GM18909 (cell line): ENCODE measurements at regions not wholly inside any gene's neighbourhood (a gene's known extent, or its start where the extent isn't known, plus 50 kb on each side); places are given as distances from the start of the nearest gene placed in this dataset.
"Not testable (repeated sequence)": the region's sequence is repeated elsewhere in the genome, so short reads cannot be mapped to it uniquely, and the experiment has no call there.

ENCODE experiments used
- ATAC-seq: cut with Tn5 transposase; IDR thresholded peaks from one replicate; pipeline ENCODE4 v1.9.1; 2021; ENCODE audit warnings: mild to moderate bottlenecking; ENCODE audit not compliant: unreplicated experiment, poor library complexity

- ATAC-seq: no peak
Measured at GRCh38 chr5:154653764-154654485, 101.3 kb upstream of the LARP1 start.

- ATAC-seq: no peak
Measured at GRCh38 chr5:154653418-154653763, 101.8 kb upstream of the LARP1 start.

DNA sequence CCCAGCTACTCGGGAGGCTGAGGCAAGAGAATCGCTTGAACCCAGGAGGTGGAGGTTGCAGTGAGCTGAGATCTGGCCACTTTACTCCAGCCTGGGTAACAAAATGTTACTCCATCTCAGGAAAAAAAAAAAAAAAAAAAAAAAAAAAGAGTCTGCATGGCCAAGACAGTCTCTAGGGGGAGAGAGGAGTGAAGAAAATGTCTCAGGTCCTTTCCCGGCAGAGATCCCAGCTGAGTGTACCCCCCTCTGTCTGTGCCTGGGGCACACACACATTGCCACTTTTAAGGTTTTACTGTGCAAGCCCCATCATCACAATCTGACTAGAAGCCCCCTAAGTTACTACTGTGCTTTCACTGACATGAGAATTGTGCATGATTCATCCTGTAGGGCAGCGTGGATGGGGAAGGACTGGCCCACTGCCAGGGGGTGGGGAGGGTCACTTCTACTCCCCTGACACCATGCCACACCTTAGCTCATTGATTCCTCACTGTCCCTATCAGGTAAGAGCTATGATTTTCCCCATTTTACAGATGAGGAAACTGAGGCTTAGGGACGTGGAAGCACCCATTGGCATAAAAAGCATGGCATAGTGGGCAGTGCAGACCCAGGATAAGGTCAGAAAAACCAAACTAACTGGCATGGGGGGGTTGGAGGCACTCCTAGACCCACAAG is 102.3 kb upstream of the LARP1 start:
- ATAC-seq: no peak

- ATAC-seq: not testable (repeated sequence)
Measured at GRCh38 chr5:154651795-154652194, 103.4 kb upstream of the LARP1 start.

DNA sequence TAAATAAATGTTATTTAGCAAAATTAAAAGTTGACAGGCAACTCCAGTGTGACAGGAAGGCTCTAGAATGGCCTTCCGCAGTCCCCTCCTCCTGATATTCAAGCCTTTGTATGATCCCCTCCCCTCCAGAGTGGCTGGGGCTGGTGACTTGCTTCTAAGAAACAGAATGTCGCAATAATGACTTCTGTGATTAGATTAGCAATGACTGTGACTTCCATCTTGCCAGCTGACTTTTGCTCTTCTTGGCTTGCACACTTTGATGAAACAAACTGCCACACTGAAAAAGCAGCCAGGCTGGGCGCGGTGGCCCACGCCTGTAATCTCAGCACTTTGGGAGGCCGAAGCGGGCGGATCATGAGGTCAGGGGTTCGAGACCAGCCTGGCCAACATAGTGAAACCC is 106.5 kb upstream of the LARP1 start:
- no peak for ATAC-seq

- ATAC-seq: no peak
Measured at GRCh38 chr5:154648229-154648628, 106.9 kb upstream of the LARP1 start.

- ATAC-seq: peak; percentile 2
Measured at GRCh38 chr5:154647761-154648145, 107.4 kb upstream of the LARP1 start.

DNA sequence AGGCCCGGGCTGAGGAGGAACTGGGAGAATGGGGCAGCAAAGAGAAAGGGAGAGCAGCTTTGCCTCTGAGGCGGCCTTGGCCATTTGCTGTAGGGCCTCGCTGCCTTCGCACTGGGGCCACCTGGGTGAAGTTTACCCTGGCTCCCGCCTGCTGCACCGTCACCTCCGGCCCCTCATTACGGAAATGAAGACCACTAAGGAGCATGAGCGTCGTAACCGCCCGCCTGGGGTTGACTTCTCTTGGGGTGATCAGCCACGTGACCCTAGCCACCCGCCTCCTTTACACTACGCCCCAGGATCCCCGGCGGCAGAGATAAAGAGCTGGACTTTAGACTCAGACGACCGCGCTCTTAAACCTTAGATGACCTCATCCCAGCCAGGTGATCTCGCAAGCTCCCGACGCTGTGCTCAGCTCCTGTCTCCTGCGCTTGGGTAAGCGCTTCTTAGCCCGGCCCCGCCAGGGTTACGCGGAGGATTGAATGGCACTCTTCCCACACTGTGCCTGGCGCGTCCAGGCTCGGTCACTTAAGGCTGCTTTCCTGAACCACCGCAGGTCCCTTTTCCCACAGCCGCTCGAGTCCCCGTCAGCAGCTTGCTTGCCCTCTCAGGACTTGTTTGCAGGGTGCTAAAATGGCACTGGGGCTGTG is 107.9 kb upstream of the LARP1 start:
- peak; percentile 91 for ATAC-seq

- peak; percentile 3 for ATAC-seq
Measured at GRCh38 chr5:154646745-154647113, 108.4 kb upstream of the LARP1 start.

DNA sequence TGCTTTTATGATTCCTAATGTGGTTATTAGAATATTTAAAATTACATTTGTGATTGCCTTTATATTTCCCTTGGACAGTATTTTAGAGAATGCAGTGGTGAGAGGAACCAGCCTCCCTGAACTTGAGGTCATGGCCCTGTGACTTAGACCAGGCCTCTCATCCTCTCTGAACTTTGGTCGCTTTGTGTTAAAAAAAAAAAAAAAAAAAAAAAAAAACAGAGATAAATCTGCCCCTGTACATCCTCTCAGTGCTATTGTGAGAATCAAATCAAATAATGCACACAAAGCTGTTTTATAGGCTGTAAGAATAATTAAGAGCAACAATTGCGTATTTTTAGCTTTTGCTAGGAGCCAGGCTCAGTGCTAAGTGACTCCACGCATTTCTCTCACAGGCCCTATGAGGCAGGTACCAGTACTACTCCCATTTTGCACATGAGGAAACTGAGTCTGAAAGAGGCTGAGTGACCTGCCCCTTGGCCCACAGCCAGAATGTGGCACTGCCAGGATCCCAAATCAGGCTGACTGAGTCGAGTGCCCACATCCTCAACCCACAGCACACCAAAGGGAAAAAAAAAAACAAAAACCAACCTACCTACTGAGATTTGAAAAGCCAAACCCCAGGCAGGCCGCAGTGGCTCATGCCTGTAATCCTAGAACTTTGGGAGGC is 110.3 kb upstream of the LARP1 start:
- no peak for ATAC-seq

DNA sequence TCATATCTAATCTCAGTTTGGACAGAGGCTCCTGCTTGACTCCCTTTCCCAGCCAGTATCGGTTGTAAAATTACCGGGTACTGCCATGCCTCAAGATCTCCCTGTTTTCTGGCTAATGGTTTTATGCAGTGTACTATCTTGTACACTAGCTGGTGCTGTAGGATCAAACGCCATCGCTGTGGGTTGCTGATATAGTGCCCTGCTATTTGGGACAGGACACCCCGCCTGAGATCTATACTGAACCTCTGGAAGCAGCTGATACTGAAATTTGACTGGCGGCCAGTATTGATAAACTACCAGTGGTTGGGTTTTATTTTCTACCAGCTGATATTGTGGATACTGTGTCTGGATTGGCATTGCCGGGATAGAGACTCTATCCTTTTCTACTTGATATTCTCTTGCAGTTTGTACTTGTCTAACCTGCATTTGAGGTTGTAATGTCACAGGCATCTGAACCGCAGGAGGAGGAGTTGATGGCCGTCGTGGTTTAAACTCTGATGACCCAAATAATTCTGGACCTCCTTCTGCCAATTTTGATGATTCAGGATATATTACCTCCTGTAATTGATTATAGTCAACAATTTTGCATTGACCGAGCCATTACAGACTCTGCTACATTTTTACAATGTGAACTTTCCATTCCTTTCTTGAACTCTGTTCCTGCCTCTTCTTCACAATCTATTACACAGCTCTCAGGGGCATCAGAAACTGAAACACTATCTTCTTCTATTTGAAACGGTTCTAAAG is 112.5 kb upstream of the LARP1 start:
- no peak for ATAC-seq

GRCh38 chr5:154640213-154640831 is 114.9 kb upstream of the LARP1 start:
- ATAC-seq: not testable (repeated sequence)

DNA sequence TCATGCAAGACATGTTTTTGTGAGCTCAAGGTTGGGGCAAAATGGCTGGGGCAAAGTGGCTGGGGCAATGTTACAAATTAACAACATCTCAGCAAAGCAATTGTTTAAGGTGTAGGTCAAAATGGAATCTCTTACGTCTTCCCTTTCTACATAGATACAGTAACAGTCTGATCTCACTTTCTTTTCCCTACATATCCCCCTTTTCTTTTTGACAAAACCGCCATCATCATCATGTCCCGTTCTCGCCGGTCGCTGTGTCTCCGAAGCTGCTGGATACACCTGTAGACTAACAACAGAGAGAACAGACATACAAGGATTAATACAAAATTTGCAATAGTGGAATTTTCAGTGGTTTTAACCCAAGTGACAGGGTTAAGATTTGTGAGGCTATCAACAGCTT is 118.4 kb upstream of the LARP1 start:
- ATAC-seq: not testable (repeated sequence)

GRCh38 chr5:154636271-154636670 is 118.9 kb upstream of the LARP1 start:
- not testable (repeated sequence) for ATAC-seq

DNA sequence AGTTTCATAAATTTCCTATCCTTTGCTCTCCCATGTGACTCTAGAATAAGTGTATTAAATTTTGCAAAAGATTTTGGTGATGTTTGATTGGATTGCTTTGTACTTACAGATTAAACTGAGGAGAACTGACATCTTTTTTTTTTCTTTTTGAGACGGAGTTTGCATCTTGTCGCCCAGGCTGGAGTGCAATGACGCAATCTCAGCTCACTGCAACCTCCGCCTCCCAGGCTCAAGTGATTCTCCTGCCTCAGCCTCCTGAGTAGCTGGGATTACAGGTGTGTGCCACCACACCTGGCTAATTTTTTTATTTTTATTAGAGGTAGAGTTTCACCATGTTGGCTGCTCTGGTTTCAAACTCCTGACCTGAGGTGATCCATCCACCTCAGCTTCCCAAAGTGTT is 121.4 kb upstream of the LARP1 start:
- ATAC-seq: not testable (repeated sequence)

- ATAC-seq: no peak
Measured at GRCh38 chr5:154631141-154631540, 124.0 kb upstream of the LARP1 start.

DNA sequence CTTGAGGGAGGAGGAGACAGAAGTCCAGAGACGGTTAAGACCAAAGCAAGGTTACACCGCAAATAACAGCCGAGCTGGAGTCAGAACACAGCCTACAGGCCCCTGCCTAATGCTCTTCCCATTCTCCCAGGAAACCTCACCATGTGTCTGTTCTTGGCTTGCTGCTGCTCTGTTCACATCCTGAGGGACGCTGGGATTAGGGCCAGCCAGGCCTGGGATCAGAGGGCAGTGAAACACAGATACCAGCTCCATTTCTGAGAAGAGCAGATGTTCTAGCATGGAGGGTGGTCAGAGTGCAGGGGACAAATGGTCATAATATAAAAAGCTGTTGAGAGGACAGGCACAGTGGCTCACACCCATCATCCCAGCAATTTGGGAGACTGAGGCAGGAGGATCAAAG is 124.8 kb upstream of the LARP1 start:
- no peak for ATAC-seq

DNA sequence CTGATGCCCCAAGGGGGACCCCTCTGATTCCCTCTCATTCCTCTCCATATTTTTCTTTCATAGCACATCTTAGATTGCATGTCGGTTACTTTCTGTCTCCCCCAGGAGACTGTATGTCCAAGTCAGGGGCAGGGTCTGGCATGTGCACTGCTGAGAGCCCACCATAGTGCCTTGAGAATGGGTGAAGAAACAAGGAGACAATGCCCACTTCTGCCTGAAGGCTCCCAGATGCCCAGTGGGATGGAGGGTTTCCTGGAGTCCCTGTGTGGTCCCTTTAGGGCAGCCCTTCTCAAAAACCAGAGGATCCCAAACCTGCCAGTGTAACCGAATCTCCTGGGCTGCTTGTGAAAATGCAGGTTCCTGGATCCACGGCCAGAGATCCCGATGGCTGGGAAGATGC is 126.5 kb upstream of the LARP1 start:
- ATAC-seq: no peak

DNA sequence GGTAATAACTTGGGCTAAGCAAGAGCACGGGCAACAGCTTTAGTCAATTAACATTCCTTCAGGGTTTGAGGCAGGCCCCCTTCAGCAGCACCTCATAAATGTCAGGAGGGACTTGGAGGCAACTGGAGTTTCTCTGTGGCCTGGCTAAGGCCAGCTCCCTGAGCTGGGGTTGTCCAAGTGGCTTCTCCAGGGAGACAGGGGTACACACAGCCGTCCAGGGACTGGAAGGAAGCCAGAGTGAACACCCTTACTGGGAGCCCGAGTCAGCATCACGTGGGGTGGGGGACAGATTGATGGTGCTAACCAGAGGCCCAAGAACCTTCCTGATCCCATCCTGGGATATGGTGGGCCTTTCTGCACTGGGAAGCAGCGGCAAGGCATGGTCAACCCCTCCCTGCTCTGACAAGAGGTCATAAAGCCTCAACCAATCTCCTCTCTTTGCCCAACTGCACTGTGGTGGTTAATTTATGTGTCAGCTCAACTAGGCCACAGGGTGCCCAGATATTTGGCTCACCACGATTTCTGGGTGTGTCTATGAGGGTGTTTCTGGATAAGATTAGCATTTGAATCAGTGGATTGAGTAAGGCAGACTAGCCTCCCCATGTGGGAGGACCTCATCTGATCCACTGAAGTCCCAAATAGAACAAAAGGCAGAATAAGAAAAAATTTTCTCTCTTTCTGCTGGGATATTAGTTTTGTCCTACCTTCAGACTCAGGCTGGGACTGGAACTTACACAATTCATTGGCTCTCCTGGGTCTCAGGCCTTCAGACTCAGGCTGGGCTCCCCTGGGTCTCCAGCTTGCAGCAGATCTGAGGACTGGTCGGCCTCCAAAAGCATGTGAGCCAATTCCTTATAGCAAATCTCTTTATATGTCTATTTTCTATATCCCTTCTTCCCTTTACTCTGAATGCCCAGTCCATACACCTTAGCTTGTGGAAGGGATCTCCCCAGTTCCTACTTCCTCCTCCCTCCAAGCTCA is 127.2 kb upstream of the LARP1 start:
- ATAC-seq: no peak
